Breast epithelium (tissue), 3 donors: ENCODE measurements at regions not wholly inside any gene's neighbourhood (a gene's known extent, or its start where the extent isn't known, plus 50 kb on each side); places are given as distances from the start of the nearest gene placed in this dataset.

ENCODE experiments used
- POLR2A ChIP-seq: fragments of 450-650 bp; IDR thresholded peaks from one replicate; pipeline ENCODE4 v1.6.1; 2016; ENCODE audit warnings: antibody characterized with exemption, mild to moderate bottlenecking, moderate library complexity
- TF ChIP-seq, protein P1 (sequence below), 3 donors: fragments of 450-650 bp; IDR thresholded peaks; one replicate each; pipeline ENCODE4 v1.5.1; 2016 to 2017; ENCODE audit warnings: antibody characterized with exemption in 3 of 3, mild to moderate bottlenecking in 3 of 3, moderate library complexity in 3 of 3

GRCh38 chr15:66634540-66634939, 67.5 kb upstream of the SMAD6 start:
- TF ChIP-seq, protein P1, sequence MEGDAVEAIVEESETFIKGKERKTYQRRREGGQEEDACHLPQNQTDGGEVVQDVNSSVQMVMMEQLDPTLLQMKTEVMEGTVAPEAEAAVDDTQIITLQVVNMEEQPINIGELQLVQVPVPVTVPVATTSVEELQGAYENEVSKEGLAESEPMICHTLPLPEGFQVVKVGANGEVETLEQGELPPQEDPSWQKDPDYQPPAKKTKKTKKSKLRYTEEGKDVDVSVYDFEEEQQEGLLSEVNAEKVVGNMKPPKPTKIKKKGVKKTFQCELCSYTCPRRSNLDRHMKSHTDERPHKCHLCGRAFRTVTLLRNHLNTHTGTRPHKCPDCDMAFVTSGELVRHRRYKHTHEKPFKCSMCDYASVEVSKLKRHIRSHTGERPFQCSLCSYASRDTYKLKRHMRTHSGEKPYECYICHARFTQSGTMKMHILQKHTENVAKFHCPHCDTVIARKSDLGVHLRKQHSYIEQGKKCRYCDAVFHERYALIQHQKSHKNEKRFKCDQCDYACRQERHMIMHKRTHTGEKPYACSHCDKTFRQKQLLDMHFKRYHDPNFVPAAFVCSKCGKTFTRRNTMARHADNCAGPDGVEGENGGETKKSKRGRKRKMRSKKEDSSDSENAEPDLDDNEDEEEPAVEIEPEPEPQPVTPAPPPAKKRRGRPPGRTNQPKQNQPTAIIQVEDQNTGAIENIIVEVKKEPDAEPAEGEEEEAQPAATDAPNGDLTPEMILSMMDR (IDR thresholded peaks at IDR 0.05): no peak
- no peak for TF ChIP-seq POLR2A
